ENCODE measurements at regions not wholly inside any gene's neighbourhood (a gene's known extent, or its start where the extent isn't known, plus 50 kb on each side); places are given as distances from the start of the nearest gene placed in this dataset.

- TF ChIP-seq POLR2A (IDR thresholded peaks at IDR 0.05) = no peak
- TF ChIP-seq, protein P1, sequence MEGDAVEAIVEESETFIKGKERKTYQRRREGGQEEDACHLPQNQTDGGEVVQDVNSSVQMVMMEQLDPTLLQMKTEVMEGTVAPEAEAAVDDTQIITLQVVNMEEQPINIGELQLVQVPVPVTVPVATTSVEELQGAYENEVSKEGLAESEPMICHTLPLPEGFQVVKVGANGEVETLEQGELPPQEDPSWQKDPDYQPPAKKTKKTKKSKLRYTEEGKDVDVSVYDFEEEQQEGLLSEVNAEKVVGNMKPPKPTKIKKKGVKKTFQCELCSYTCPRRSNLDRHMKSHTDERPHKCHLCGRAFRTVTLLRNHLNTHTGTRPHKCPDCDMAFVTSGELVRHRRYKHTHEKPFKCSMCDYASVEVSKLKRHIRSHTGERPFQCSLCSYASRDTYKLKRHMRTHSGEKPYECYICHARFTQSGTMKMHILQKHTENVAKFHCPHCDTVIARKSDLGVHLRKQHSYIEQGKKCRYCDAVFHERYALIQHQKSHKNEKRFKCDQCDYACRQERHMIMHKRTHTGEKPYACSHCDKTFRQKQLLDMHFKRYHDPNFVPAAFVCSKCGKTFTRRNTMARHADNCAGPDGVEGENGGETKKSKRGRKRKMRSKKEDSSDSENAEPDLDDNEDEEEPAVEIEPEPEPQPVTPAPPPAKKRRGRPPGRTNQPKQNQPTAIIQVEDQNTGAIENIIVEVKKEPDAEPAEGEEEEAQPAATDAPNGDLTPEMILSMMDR (IDR thresholded peaks at IDR 0.05) = no peak
Observed at GRCh38 chr12:125577334-125577733, 512.1 kb downstream of the AACS start.
